ENCODE measurements at regions not wholly inside any gene's neighbourhood (a gene's known extent, or its start where the extent isn't known, plus 50 kb on each side); places are given as distances from the start of the nearest gene placed in this dataset.

DNA sequence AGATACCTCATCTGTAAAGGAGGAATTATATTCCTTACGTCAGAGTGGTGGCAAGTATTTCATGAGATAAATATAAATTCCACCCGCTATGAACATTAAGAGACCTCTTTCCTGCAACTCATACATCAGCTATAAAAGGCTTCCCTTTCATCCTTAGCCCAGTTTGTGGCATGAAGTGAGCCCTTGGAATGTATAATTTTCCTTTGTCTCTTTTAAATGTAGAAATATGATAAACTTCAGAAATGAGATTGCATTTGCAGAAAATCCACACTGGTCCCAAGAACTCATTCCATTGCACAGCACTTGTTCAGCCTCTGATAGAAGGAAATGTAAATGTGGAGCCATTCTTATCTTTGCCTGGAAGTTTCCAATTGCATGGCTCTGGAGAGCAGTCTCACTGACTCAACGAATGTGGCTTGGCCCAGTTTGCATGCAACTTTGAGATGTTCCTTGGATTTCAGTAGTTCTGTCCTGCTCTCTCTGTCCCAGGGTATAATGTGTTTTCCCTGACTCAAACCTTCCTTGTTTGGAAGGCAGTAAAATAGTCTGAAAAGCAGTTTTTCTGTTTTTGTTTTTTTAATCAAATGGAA is 746.4 kb downstream of the CDH11 start:
- intact Hi-C loops (cut with DNase I; ENCODE audit: low total_unique reads): no loop called here
- Histone ChIP-seq H3K27me3 (no peaks in the 10 kb centered on the region), H3K4me3 (no peak overlapping the region), H3K36me3 (no peaks in the 10 kb centered on the region), H3K4me1 (peaks cover 0 to under 1% (median 0%) of the 10 kb centered on the region in 4 donors), H3K9me3 (no peaks in the 10 kb centered on the region), H3K27ac (no peak overlapping the region)
- no peak for TF ChIP-seq POLR2AphosphoS5 (IDR thresholded peaks at IDR 0.05)
- TF ChIP-seq, protein P1, sequence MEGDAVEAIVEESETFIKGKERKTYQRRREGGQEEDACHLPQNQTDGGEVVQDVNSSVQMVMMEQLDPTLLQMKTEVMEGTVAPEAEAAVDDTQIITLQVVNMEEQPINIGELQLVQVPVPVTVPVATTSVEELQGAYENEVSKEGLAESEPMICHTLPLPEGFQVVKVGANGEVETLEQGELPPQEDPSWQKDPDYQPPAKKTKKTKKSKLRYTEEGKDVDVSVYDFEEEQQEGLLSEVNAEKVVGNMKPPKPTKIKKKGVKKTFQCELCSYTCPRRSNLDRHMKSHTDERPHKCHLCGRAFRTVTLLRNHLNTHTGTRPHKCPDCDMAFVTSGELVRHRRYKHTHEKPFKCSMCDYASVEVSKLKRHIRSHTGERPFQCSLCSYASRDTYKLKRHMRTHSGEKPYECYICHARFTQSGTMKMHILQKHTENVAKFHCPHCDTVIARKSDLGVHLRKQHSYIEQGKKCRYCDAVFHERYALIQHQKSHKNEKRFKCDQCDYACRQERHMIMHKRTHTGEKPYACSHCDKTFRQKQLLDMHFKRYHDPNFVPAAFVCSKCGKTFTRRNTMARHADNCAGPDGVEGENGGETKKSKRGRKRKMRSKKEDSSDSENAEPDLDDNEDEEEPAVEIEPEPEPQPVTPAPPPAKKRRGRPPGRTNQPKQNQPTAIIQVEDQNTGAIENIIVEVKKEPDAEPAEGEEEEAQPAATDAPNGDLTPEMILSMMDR (IDR thresholded peaks at IDR 0.05): no peak
- WGBS, 5 donors: 49 to 68% (median 64%) methylated on average over 3 of the region's 3 CpGs
- DNase-seq: no peak

DNA sequence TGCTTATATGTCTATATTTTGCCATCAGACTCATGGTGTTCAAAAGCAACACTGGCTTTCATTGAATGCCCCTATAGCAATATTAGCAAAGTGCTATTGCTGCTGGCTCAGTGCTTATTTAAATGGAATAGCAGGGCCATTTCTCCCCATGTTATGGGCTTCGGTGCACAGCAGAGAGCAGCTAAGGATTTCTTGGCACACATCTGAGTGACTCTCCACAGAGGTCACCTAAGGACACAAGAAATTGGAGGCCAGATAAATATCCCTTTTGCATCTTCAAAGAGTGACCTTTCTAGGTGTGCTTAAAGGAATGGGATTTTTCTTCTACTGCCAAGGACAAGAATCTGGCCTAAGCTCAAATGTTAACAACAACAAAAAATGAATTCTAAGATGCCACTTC is 751.8 kb downstream of the CDH11 start:
- H3K36me3 ChIP-seq: no peaks in the 10 kb centered on the region
- peaks cover 0 to 8% (median 0%) of the 10 kb centered on the region in 4 donors for H3K4me1 ChIP-seq
- intact Hi-C loops (cut with DNase I; ENCODE audit: low total_unique reads): no loop called here
- WGBS, 5 donors: 38 to 52% (median 50%) methylated on average over 1 of the region's 1 CpG
- no peaks in the 10 kb centered on the region for H3K9me3 ChIP-seq
- no peak overlapping the region for H3K4me3 ChIP-seq
- H3K27ac ChIP-seq: no peak overlapping the region
- DNase-seq: no peak
- no peaks in the 10 kb centered on the region for H3K27me3 ChIP-seq
- TF ChIP-seq POLR2AphosphoS5 (IDR thresholded peaks at IDR 0.05) (no peak), POLR2A (IDR thresholded peaks at IDR 0.05) (no peak), EP300 (IDR thresholded peaks at IDR 0.05) (no peak)
- TF ChIP-seq, protein P1 (IDR thresholded peaks at IDR 0.05): no peak

DNA sequence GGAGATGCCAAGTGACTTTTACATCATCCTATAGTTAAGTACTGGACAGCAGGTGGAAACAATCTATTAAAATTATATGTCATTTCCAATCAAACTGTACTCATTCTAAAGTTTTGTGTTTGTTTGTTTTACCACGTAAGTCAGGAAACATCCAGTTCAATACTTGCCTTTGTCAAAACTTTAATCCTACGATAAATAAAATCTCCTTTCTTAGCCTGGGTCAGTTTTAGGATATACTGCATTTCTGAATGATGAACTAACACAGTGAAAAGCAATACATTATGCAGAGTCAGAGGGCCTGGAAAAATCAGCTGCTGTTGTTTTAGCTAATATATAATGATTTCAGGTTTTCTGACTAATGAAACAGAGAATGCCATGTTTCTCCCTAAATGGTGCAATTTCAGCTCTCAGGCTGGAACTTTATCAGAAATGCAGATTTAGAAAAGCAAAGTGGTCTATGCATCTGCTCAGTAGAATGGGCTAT is 756.4 kb downstream of the CDH11 start:
- Histone ChIP-seq H3K27me3 (no peaks in the 10 kb centered on the region), H3K9me3 (no peaks in the 10 kb centered on the region), H3K4me3 (no peak overlapping the region), H3K36me3 (no peaks in the 10 kb centered on the region), H3K27ac (no peak overlapping the region), H3K4me1 (peaks cover 0 to 8% (median 0%) of the 10 kb centered on the region in 4 donors)
- intact Hi-C loops (cut with DNase I; ENCODE audit: low total_unique reads): no loop called here
- WGBS, 5 donors: 44 to 61% (median 47%) methylated on average over 2 of the region's 2 CpGs
- DNase-seq: no peak
- TF ChIP-seq, protein P1 (IDR thresholded peaks at IDR 0.05): no peak
- TF ChIP-seq POLR2A (IDR thresholded peaks at IDR 0.05) (no peak), POLR2AphosphoS5 (IDR thresholded peaks at IDR 0.05) (no peak), EP300 (IDR thresholded peaks at IDR 0.05) (no peak)

DNA sequence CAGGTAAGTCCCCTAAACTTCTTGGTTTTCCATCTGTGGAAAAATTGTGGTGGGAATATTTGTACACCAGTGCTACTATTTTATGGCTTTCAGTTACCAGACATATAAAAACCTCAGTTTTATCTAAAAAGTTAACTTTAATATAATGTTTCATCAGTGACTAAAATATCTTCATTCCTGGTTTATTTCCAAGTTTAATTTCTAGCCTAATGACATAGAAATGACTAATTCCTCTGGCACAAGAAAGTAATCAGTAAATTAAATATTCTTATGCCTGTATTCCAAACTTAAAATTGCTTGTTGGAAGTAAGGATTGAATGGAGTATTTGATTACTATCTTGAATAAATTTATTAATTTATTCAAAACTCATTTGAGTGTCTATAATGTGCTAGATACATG is 757.0 kb downstream of the CDH11 start:
- intact Hi-C loops (cut with DNase I; ENCODE audit: low total_unique reads): no loop called here
- Histone ChIP-seq H3K27me3 (no peaks in the 10 kb centered on the region), H3K4me3 (no peak overlapping the region), H3K9me3 (no peaks in the 10 kb centered on the region), H3K4me1 (peaks cover 0 to 2% (median 0%) of the 10 kb centered on the region in 4 donors), H3K36me3 (no peaks in the 10 kb centered on the region), H3K27ac (no peak overlapping the region)
- no peak for TF ChIP-seq POLR2AphosphoS5 (IDR thresholded peaks at IDR 0.05)
- no peak for TF ChIP-seq POLR2A (IDR thresholded peaks at IDR 0.05)
- no peak for TF ChIP-seq EP300 (IDR thresholded peaks at IDR 0.05)
- TF ChIP-seq, protein P1 (IDR thresholded peaks at IDR 0.05): no peak
- DNase-seq: no peak

Data from stomach (tissue), 8 donors.